ENCODE measurements at regions not wholly inside any gene's neighbourhood (a gene's known extent, or its start where the extent isn't known, plus 50 kb on each side); places are given as distances from the start of the nearest gene placed in this dataset.

GRCh38 chr13:111533900-111534683, 213.7 kb downstream of the TEX29 start:
- WGBS (ENCODE audit: insufficient coverage) = no CpG with 5 or more reads among the region's 10 CpGs
- no peak for TF ChIP-seq CTCF (IDR thresholded peaks at IDR 0.05)
- no peak overlapping the region for H3K4me3 ChIP-seq (replicated peaks in 1 of 3; ENCODE audit: low read depth in 2 of 3, low read length in 3 of 3)
- H3K79me2 ChIP-seq (ENCODE audit: insufficient read depth, low read length) = no peaks in the 10 kb centered on the region
- intact Hi-C loops (cut with micrococcal nuclease) = no loop called here
- Mint-ChIP-seq H3K4me3 (no peak overlapping the region), H3K27me3 (ENCODE audit: low read depth in 3 of 3) (peaks cover 45 to 56% (median 46%) of the 10 kb centered on the region in 3 donors), H3K9me3 (peaks cover 0 to 2% (median 0%) of the 10 kb centered on the region in 7 donors), H3K27ac (no peak overlapping the region), H3K4me1 (no peaks in the 10 kb centered on the region), H3K36me3 (no peaks in the 10 kb centered on the region)
- peaks cover 22 to 55% of the 10 kb centered on the region in 2 donors for H3K27me3 ChIP-seq (ENCODE audit: control insufficient read depth in 2 of 2, insufficient read depth in 2 of 2, low read length in 2 of 2)
- H2AFZ ChIP-seq (ENCODE audit: insufficient read depth, low read depth, low read length, poor library complexity, severe bottlenecking) = no peak overlapping the region
- DNase-seq = no peak
- H4K20me1 ChIP-seq (ENCODE audit: insufficient read depth, low read length) = no peaks in the 10 kb centered on the region
- H3K4me2 ChIP-seq (replicated peaks; ENCODE audit: extremely low read depth, low read length, poor library complexity, severe bottlenecking) = no peak overlapping the region
- no peaks in the 10 kb centered on the region for H3K9me3 ChIP-seq (replicated peaks in 1 of 2; ENCODE audit: control insufficient read depth in 1 of 2, insufficient read depth in 1 of 2, low read length in 2 of 2)
- H3K27ac ChIP-seq (ENCODE audit: low read depth in 1 of 2, low read length in 2 of 2) = no peak overlapping the region
- no peak overlapping the region for H3K9ac ChIP-seq (ENCODE audit: insufficient read depth, low read length, poor library complexity, severe bottlenecking)
- H3K36me3 ChIP-seq (replicated peaks in 1 of 2; ENCODE audit: control insufficient read depth in 1 of 2, insufficient read depth in 2 of 2, low read length in 2 of 2) = no peaks in the 10 kb centered on the region
- no peaks in the 10 kb centered on the region for H3K4me1 ChIP-seq (ENCODE audit: control insufficient read depth in 1 of 2, insufficient read depth in 2 of 2, low read length in 2 of 2)

- WGBS (ENCODE audit: insufficient coverage) = 10% methylated on average over 18 of the region's 24 CpGs
- Histone ChIP-seq H3K9me3 (replicated peaks in 1 of 2; ENCODE audit: control insufficient read depth in 1 of 2, insufficient read depth in 1 of 2, low read length in 2 of 2) (no peaks in the 10 kb centered on the region), H3K27me3 (ENCODE audit: control insufficient read depth in 2 of 2, insufficient read depth in 2 of 2, low read length in 2 of 2) (peaks cover 22 to 55% of the 10 kb centered on the region in 2 donors), H4K20me1 (ENCODE audit: insufficient read depth, low read length) (no peaks in the 10 kb centered on the region), H3K79me2 (ENCODE audit: insufficient read depth, low read length) (no peaks in the 10 kb centered on the region), H2AFZ (ENCODE audit: insufficient read depth, low read depth, low read length, poor library complexity, severe bottlenecking) (no peak overlapping the region), H3K4me1 (ENCODE audit: control insufficient read depth in 1 of 2, insufficient read depth in 2 of 2, low read length in 2 of 2) (no peaks in the 10 kb centered on the region), H3K4me3 (replicated peaks in 1 of 3; ENCODE audit: low read depth in 2 of 3, low read length in 3 of 3) (no peak overlapping the region), H3K9ac (ENCODE audit: insufficient read depth, low read length, poor library complexity, severe bottlenecking) (no peak overlapping the region), H3K36me3 (replicated peaks in 1 of 2; ENCODE audit: control insufficient read depth in 1 of 2, insufficient read depth in 2 of 2, low read length in 2 of 2) (no peaks in the 10 kb centered on the region), H3K27ac (ENCODE audit: low read depth in 1 of 2, low read length in 2 of 2) (no peak overlapping the region), H3K4me2 (replicated peaks; ENCODE audit: extremely low read depth, low read length, poor library complexity, severe bottlenecking) (no peak overlapping the region)
- H3K27me3 Mint-ChIP-seq (ENCODE audit: low read depth in 3 of 3) = peaks cover 39 to 50% (median 40%) of the 10 kb centered on the region in 3 donors
- no peak for TF ChIP-seq CTCF (IDR thresholded peaks at IDR 0.05)
- peaks cover 0 to 2% (median 0%) of the 10 kb centered on the region in 7 donors for H3K9me3 Mint-ChIP-seq
- no peaks in the 10 kb centered on the region for H3K36me3 Mint-ChIP-seq
- intact Hi-C loops (cut with micrococcal nuclease) = no loop called here
- DNase-seq = no peak
- H3K27ac Mint-ChIP-seq = no peak overlapping the region
- peak overlapping the region in 1 of 2 donors; percentile 58 for H3K4me3 Mint-ChIP-seq
- H3K4me1 Mint-ChIP-seq = no peaks in the 10 kb centered on the region
Measured at GRCh38 chr13:111534751-111535522, 214.5 kb downstream of the TEX29 start.

Measured in CD14-positive monocyte (primary cell).